DOHH2 (cell line): ENCODE measurements at regions not wholly inside any gene's neighbourhood (a gene's known extent, or its start where the extent isn't known, plus 50 kb on each side); places are given as distances from the start of the nearest gene placed in this dataset.

Experiments used
- H3F3A ChIP-seq: fragments of 200-600 bp; sonication (generic), shearing (Covaris generic); 2 replicates; pipeline ENCODE4 v1.6.0; 2016; ENCODE audit warnings: antibody characterized with exemption, mild to moderate bottlenecking; ENCODE audit not compliant: control insufficient read depth, insufficient read depth
- H3K27ac ChIP-seq: fragments of 200-600 bp; sonication (generic); 2 replicates; pipeline ENCODE4 v1.5.1; 2014; ENCODE audit warnings: low read depth, mild to moderate bottlenecking, low read length, moderate library complexity
- H3K27me3 ChIP-seq: fragments of 200-600 bp; sonication (generic); 2 replicates; pipeline ENCODE4 v1.6.1; 2014; ENCODE audit warnings: mild to moderate bottlenecking, low read length, mixed read lengths; ENCODE audit not compliant: control insufficient read depth
- H3K36me3 ChIP-seq: fragments of 200-600 bp; sonication (generic); 2 replicates; pipeline ENCODE4 v1.6.1; 2014; ENCODE audit warnings: mild to moderate bottlenecking, low read length, moderate library complexity, mixed read lengths; ENCODE audit not compliant: control insufficient read depth
- H3K4me1 ChIP-seq: fragments of 200-600 bp; sonication (generic); 2 replicates; pipeline ENCODE4 v1.6.1; 2014; ENCODE audit warnings: mild to moderate bottlenecking, low read length, mixed read lengths; ENCODE audit not compliant: control insufficient read depth
- H3K4me2 ChIP-seq: fragments of 200-600 bp; sonication (generic); 2 replicates; pipeline ENCODE4 v1.6.0; 2014; ENCODE audit warnings: mild to moderate bottlenecking, low read length, moderate library complexity
- H3K4me3 ChIP-seq: fragments of 200-600 bp; sonication (generic); 2 replicates; pipeline ENCODE4 v1.5.1; 2014; ENCODE audit warnings: mild to moderate bottlenecking, low read length, mixed read lengths
- H3K79me2 ChIP-seq: fragments of 200-600 bp; sonication (generic); 2 replicates; pipeline ENCODE4 v1.6.1; 2014; ENCODE audit warnings: mild to moderate bottlenecking, low read length, mixed read lengths; ENCODE audit not compliant: control insufficient read depth
- H3K9me2 ChIP-seq: fragments of 200-600 bp; sonication (generic); replicated peaks from 2 replicates; pipeline ENCODE4 v1.6.1; 2014; ENCODE audit warnings: mild to moderate bottlenecking, low read length, mixed read lengths; ENCODE audit not compliant: control insufficient read depth
- H3K9me3 ChIP-seq: fragments of 200-600 bp; sonication (generic); 2 replicates; pipeline ENCODE4 v1.6.1; 2014; ENCODE audit warnings: antibody characterized with exemption, low read length, mixed read lengths; ENCODE audit not compliant: control insufficient read depth, insufficient read depth
- H4K20me1 ChIP-seq: fragments of 200-600 bp; sonication (generic); 2 replicates; pipeline ENCODE4 v1.6.0; 2014; ENCODE audit warnings: low read depth, mild to moderate bottlenecking, antibody characterized with exemption, low read length, moderate library complexity; ENCODE audit not compliant: control insufficient read depth, insufficient read depth
- CTCF ChIP-seq: fragments of 200-600 bp; sonication (generic); IDR thresholded peaks from one replicate; pipeline ENCODE4 v1.5.1; 2014; ENCODE audit warnings: antibody characterized with exemption, mild to moderate bottlenecking, low read depth, low read length; ENCODE audit not compliant: poor library complexity, severe bottlenecking
- EZH2phosphoT487 ChIP-seq: fragments of 200-600 bp; sonication (generic); IDR thresholded peaks from 2 replicates; pipeline ENCODE4 v1.6.1; 2017; ENCODE audit warnings: borderline replicate concordance, mild to moderate bottlenecking, antibody characterized with exemption, low read length, moderate library complexity, mixed read lengths

GRCh38 chr14:85250414-85251189 is 279.3 kb upstream of the FLRT2 start:
- Histone ChIP-seq H3F3A (no peaks in the 10 kb centered on the region), H3K27ac (no peak overlapping the region), H3K79me2 (no peaks in the 10 kb centered on the region), H3K4me2 (no peak overlapping the region), H3K36me3 (no peaks in the 10 kb centered on the region), H3K27me3 (no peaks in the 10 kb centered on the region), H3K9me2 (no peaks in the 10 kb centered on the region), H3K9me3 (peaks cover 3% of the 10 kb centered on the region; the same call in 1 of the 2 replicates), H3K4me1 (no peaks in the 10 kb centered on the region), H3K4me3 (no peak overlapping the region), H4K20me1 (no peaks in the 10 kb centered on the region)
- no peak for TF ChIP-seq EZH2phosphoT487
- TF ChIP-seq CTCF, result no peak

GRCh38 chr14:85252011-85252410 is 277.9 kb upstream of the FLRT2 start:
- Histone ChIP-seq H3K4me3 (no peak overlapping the region), H3K9me3 (peaks cover 3% of the 10 kb centered on the region; the same call in 1 of the 2 replicates), H3K27ac (no peak overlapping the region), H3K9me2 (no peaks in the 10 kb centered on the region), H3K27me3 (no peaks in the 10 kb centered on the region), H3K4me1 (no peaks in the 10 kb centered on the region), H3K36me3 (no peaks in the 10 kb centered on the region), H3K79me2 (no peaks in the 10 kb centered on the region), H4K20me1 (no peaks in the 10 kb centered on the region), H3K4me2 (no peak overlapping the region), H3F3A (no peaks in the 10 kb centered on the region)
- TF ChIP-seq EZH2phosphoT487 (no peak), CTCF (no peak)

- Histone ChIP-seq H3F3A (no peaks in the 10 kb centered on the region), H3K27ac (no peak overlapping the region), H3K27me3 (no peaks in the 10 kb centered on the region), H4K20me1 (no peaks in the 10 kb centered on the region), H3K9me2 (no peaks in the 10 kb centered on the region), H3K4me2 (no peak overlapping the region), H3K79me2 (no peaks in the 10 kb centered on the region), H3K4me1 (no peaks in the 10 kb centered on the region), H3K4me3 (no peak overlapping the region), H3K9me3 (peaks cover 3% of the 10 kb centered on the region; the same call in 1 of the 2 replicates), H3K36me3 (no peaks in the 10 kb centered on the region)
- TF ChIP-seq CTCF, result no peak
- no peak for TF ChIP-seq EZH2phosphoT487
Observed at GRCh38 chr14:85254711-85255110, 275.2 kb upstream of the FLRT2 start.
